ENCODE measurements at regions not wholly inside any gene's neighbourhood (a gene's known extent, or its start where the extent isn't known, plus 50 kb on each side); places are given as distances from the start of the nearest gene placed in this dataset.

DNA sequence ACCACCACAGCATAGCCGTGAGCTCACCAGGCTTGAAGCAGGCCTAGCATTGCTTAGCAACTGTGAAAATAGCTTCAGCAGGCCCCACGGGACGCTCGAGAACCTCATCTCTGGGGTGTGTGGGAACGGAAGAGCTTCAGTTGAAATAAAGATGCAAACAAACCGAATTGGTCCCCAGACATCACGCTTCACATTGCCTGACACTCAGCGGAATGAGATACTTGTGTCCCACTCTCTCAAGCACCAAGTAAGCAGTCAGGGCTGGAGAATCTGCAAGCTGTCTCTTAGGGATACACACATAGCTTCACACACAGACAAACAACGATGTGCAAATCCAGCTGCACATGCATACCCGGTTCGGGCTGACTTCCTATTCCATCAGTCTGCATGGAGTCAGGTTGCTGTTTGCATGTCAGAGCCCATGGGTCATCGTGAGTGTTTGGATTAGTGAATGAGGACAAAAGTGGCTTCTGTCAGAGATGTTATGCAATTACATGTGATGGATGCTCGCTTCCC lies 205.7 kb downstream of the SNX19 start:
- no peak for DNase-seq
- intact Hi-C loops (cut with DNase I): no loop called here
- no peaks in the 10 kb centered on the region for H3K27me3 ChIP-seq
- H3K36me3 ChIP-seq: no peaks in the 10 kb centered on the region
- H3K4me1 ChIP-seq: peaks cover 3% of the 10 kb centered on the region
- H3K4me3 ChIP-seq: no peak overlapping the region
- ATAC-seq: no peak
- TF ChIP-seq CTCF (IDR thresholded peaks at IDR 0.05): no peak
- H3K27ac ChIP-seq: no peak overlapping the region
- H3K9me3 ChIP-seq: no peaks in the 10 kb centered on the region

- H3K4me1 ChIP-seq: no peaks in the 10 kb centered on the region
- no peak for ATAC-seq
- H3K9me3 ChIP-seq: no peaks in the 10 kb centered on the region
- no peaks in the 10 kb centered on the region for H3K36me3 ChIP-seq
- H3K4me3 ChIP-seq: no peak overlapping the region
- no peak overlapping the region for H3K27ac ChIP-seq
- no peak for TF ChIP-seq CTCF (IDR thresholded peaks at IDR 0.05)
- no peaks in the 10 kb centered on the region for H3K27me3 ChIP-seq
- DNase-seq: no peak
- intact Hi-C loops (cut with DNase I): no loop called here
These were observed 205.1 kb downstream of the SNX19 start for GRCh38 chr11:130711193-130711592.

DNA sequence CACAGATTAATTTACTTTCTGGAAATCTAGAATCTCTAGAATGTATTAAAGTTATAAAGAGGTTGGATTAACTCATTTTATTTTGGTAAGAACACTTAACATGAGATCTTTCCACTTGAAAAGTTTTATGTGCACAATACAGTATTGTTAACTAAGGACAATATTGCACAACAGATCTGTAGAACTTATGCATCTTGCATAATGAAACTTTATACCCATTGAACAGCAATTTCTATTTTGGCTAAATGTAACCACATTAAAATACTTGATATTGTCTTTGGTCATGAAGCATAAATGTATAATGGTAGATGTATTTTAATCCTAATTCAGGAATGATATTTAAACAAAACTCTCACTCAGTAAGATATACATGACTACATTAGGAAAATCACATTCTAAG lies 203.8 kb downstream of the SNX19 start:
- Histone ChIP-seq H3K4me3 (no peak overlapping the region), H3K27me3 (no peaks in the 10 kb centered on the region), H3K4me1 (no peaks in the 10 kb centered on the region), H3K36me3 (no peaks in the 10 kb centered on the region), H3K27ac (no peak overlapping the region), H3K9me3 (no peaks in the 10 kb centered on the region)
- TF ChIP-seq CTCF (IDR thresholded peaks at IDR 0.05): no peak
- intact Hi-C loops (cut with DNase I): no loop called here
- DNase-seq (no peak), ATAC-seq (no peak)

DNA sequence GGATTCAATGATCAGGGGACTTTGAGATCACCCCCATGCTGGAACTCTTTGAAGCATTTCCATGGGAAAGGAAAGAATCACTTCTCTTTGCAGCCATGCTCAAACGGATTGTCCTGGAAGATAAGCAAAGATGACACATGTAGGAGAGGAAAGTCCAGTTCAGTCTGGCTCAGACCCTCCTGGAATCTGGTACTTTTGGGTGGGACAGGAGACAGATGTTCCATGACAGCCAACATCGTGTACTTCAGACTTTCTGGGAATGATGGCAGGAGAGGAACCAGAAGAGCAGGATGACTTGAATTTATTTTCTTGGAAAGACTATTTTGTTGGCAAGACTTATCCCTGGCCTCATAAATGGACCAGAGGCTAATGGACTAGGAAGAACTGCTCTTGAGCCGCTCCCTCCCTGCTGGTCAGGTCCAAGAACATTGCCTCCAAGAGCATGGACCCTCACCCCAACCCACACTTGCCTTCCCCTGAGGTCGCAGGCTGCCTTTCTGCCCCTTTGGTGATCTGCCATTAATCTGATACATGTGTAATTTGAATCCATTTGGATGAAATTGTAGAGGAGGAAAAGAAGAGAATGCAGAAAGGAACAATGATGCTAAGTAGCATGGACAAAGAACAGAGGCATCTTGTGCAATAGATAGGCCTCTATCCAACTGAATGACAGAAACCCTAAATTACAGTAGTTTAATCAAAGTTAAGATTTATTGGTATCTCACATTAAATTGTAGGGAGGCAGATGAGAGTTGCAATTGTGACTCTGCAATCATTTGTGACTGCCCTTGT lies 201.0 kb downstream of the SNX19 start:
- Histone ChIP-seq H3K27me3 (no peaks in the 10 kb centered on the region), H3K4me3 (no peak overlapping the region), H3K9me3 (no peaks in the 10 kb centered on the region), H3K36me3 (no peaks in the 10 kb centered on the region), H3K27ac (no peak overlapping the region), H3K4me1 (no peaks in the 10 kb centered on the region)
- ATAC-seq (no peak), DNase-seq (no peak)
- TF ChIP-seq CTCF (IDR thresholded peaks at IDR 0.05): no peak
- intact Hi-C loops (cut with DNase I): no loop called here

DNA sequence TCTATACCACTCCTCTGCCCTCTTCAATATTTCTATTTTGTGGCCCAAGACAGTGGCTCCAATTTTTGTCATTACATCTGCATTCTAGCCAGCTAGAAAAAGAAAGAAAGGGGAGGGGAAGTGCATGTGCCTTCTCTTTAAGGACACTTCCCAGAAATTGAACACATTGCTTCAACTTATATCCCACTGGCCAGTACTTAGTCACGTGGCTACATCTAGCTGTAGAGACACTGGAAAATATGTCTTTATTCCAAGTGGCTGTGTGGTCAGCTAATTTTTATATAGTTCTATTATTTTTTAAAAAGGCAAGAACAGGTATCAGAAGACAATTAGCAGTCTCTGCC lies 200.4 kb downstream of the SNX19 start:
- intact Hi-C loops (cut with DNase I): no loop called here
- Histone ChIP-seq H3K4me3 (no peak overlapping the region), H3K9me3 (no peaks in the 10 kb centered on the region), H3K36me3 (no peaks in the 10 kb centered on the region), H3K27me3 (no peaks in the 10 kb centered on the region), H3K4me1 (no peaks in the 10 kb centered on the region), H3K27ac (no peak overlapping the region)
- TF ChIP-seq CTCF (IDR thresholded peaks at IDR 0.05): no peak
- DNase-seq: no peak
- ATAC-seq: no peak
